Progenitor cell of endocrine pancreas (in vitro differentiated cells): ENCODE measurements at regions not wholly inside any gene's neighbourhood (a gene's known extent, or its start where the extent isn't known, plus 50 kb on each side); places are given as distances from the start of the nearest gene placed in this dataset.

Experiments
- DNase-seq: peaks from one replicate; pipeline ENCODE4 v3.0.0; 2021; ENCODE audit warnings: low spot score; ENCODE audit not compliant: unreplicated experiment
- H3K27ac Mint-ChIP-seq: 2 replicates; pipeline ENCODE4 v1.8.0; 2021; ENCODE audit warnings: mild to moderate bottlenecking, moderate library complexity, mixed read lengths
- H3K27me3 Mint-ChIP-seq: 2 replicates; pipeline ENCODE4 v1.8.0; 2021; ENCODE audit warnings: mixed read lengths
- H3K36me3 Mint-ChIP-seq: 2 replicates; pipeline ENCODE4 v1.8.0; 2022; ENCODE audit warnings: mixed read lengths; ENCODE audit not compliant: insufficient read depth
- H3K4me1 Mint-ChIP-seq: 2 replicates; pipeline ENCODE4 v1.8.0; 2021; ENCODE audit warnings: low read depth, mixed read lengths
- H3K4me3 Mint-ChIP-seq: 2 replicates; pipeline ENCODE4 v1.8.0; 2021; ENCODE audit warnings: low read depth, mild to moderate bottlenecking, moderate library complexity, mixed read lengths
- H3K9me3 Mint-ChIP-seq: 2 replicates; pipeline ENCODE4 v1.8.0; 2021; ENCODE audit warnings: low read depth, mixed read lengths
- TF ChIP-seq, protein P1 (sequence below): fragments of 200-600 bp; sonication (generic); IDR thresholded peaks from one replicate; pipeline ENCODE4 v1.5.0; 2021; ENCODE audit warnings: antibody characterized with exemption, mild to moderate bottlenecking; ENCODE audit not compliant: unreplicated experiment

DNA sequence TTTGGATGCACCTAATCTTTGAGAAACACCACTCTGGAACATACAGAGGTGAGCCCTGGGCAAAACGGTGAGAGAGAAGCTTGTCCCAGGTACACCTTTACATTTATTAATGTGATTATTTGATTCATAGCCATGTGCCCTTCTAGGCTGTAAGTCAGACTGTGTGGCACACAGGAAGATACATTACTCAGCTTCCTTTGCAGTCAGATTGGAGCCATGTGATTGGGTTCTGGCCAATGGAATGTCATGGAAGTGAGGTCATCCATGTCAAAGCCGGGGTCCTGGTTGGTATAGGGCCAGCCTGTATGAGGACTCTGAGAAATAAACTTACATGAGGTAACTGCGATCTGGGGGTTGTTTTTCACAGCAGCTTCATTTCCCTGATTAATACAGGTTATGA, 106.8 kb upstream of the CD180 start:
- H3K4me3 Mint-ChIP-seq, result no peak overlapping the region
- no peak overlapping the region for H3K27ac Mint-ChIP-seq
- TF ChIP-seq, protein P1, sequence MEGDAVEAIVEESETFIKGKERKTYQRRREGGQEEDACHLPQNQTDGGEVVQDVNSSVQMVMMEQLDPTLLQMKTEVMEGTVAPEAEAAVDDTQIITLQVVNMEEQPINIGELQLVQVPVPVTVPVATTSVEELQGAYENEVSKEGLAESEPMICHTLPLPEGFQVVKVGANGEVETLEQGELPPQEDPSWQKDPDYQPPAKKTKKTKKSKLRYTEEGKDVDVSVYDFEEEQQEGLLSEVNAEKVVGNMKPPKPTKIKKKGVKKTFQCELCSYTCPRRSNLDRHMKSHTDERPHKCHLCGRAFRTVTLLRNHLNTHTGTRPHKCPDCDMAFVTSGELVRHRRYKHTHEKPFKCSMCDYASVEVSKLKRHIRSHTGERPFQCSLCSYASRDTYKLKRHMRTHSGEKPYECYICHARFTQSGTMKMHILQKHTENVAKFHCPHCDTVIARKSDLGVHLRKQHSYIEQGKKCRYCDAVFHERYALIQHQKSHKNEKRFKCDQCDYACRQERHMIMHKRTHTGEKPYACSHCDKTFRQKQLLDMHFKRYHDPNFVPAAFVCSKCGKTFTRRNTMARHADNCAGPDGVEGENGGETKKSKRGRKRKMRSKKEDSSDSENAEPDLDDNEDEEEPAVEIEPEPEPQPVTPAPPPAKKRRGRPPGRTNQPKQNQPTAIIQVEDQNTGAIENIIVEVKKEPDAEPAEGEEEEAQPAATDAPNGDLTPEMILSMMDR, result no peak
- peaks cover 2% of the 10 kb centered on the region for H3K4me1 Mint-ChIP-seq
- no peak for DNase-seq
- no peaks in the 10 kb centered on the region for H3K27me3 Mint-ChIP-seq
- no peaks in the 10 kb centered on the region for H3K36me3 Mint-ChIP-seq
- H3K9me3 Mint-ChIP-seq, result no peaks in the 10 kb centered on the region

DNA sequence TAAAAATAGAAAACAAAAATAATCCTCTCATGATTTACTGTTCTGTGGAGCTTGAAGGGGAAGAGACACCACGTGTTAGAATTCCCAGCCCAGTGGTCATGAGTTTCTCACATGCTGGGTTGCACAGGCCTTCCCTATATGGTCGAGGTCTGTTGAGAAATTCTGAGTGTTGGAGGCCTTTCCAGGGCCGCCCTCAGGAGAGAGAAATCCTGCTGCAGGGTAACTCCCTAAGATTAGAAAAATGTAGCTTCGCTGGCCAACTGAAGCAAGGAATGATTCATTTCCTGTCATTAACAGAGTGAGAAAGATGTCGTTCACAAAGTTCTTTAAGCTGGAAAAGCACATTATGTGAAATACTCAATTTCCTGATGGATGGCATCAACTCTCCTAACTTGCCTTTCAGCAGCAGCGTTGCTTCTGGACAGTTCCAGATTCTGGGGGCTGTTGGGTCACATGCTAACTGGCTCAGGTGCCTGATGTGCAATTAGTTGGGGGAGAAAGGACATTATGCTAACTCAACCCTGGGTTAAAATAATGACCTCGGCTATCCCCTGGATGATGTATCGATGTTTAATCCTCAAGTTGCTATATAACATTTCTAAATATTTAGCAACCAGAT, 104.8 kb upstream of the CD180 start:
- DNase-seq, result no peak
- Mint-ChIP-seq H3K36me3 (no peaks in the 10 kb centered on the region), H3K27ac (no peak overlapping the region), H3K4me3 (no peak overlapping the region), H3K27me3 (no peaks in the 10 kb centered on the region), H3K4me1 (peaks cover 2% of the 10 kb centered on the region), H3K9me3 (no peaks in the 10 kb centered on the region)
- TF ChIP-seq, protein P1, result no peak

DNA sequence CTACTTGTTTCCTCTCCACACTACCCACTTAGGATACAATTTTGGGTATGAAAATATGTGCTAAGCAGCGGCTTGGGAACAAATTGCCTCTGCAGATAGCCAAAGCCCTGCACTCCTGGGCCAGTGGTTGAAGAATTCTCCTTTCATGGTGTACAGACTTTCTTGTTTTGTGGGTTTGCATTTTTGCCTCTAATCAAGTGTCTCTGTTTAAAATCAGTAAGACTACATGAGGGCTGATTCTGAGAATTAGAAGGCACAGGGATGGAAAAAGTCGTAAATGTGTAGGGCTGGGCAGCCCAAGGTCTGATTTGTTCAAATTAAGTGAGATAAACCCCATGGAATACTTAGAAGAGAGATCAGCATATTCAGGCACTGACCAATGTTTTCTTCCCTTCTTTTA, 103.7 kb upstream of the CD180 start:
- peaks cover under 1% of the 10 kb centered on the region for H3K4me1 Mint-ChIP-seq
- H3K27me3 Mint-ChIP-seq, result no peaks in the 10 kb centered on the region
- DNase-seq, result no peak
- H3K4me3 Mint-ChIP-seq, result no peak overlapping the region
- no peaks in the 10 kb centered on the region for H3K36me3 Mint-ChIP-seq
- TF ChIP-seq, protein P1, result no peak
- H3K9me3 Mint-ChIP-seq, result no peaks in the 10 kb centered on the region
- no peak overlapping the region for H3K27ac Mint-ChIP-seq

DNA sequence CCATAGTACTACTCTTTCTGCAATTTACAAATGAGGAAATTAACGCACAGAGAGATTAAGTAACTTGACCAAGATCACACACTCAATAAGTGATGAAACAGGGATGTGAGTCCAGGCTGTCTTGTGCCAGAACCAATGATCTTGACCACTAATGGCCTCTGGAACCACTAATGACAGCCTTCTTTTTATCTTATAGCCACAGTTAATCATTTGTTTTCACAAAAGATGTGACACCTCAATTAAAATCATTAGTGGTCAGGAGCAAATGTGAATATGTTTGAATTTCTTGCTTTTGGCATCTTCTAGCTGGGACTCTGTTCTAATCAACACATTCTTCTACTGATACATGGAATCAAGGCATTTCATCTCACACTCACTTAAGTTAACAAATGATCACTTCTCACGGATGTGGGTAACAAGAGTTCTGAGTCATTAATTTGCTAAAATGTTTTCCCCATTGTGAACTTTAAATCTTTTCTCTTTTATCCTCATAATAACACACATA, 102.7 kb upstream of the CD180 start:
- TF ChIP-seq, protein P1, result no peak

DNA sequence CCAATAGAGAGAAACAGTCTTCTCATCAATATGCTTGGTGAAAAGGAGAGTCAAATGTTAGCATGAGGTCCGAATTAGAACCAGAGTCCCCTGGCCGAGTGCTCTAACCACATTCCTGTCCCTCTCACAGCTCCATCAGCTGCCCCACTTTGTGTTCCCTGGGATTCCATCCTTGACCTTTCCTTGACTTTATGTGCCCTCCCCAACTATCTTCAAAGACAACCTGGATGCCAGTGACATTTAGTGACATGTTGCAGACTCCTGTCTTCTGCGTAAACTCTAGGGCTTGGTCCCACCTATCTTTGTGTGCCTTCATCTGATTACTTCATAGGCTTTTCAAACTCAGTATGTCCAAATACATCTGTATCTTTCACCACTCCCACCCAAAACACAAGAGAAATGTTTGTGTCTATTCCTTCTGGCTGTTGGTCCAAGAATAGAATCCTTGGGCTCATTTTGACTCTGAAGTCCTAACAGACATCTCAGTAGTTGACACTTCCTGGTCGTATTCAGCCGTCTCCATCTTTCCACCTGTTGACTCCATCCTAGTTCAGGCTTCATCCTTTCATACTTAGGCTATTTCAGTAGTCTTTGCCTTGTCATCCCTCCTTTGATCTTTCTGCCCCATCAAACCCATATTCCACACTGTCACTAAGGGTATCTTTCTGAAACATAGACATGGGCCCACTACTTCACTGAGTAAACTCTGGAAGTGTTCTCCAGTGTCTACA, 101.4 kb upstream of the CD180 start:
- Mint-ChIP-seq H3K4me1 (no peaks in the 10 kb centered on the region), H3K36me3 (no peaks in the 10 kb centered on the region), H3K4me3 (no peak overlapping the region), H3K9me3 (no peaks in the 10 kb centered on the region), H3K27me3 (no peaks in the 10 kb centered on the region), H3K27ac (no peak overlapping the region)
- DNase-seq, result no peak
- TF ChIP-seq, protein P1, result no peak

More for the DNA sequence above, 102.7 kb upstream of the CD180 start:
- Mint-ChIP-seq H3K36me3 (no peaks in the 10 kb centered on the region), H3K27me3 (no peaks in the 10 kb centered on the region), H3K4me1 (no peaks in the 10 kb centered on the region), H3K9me3 (no peaks in the 10 kb centered on the region), H3K27ac (no peak overlapping the region), H3K4me3 (no peak overlapping the region)
- DNase-seq, result no peak
